ENCODE measurements at regions not wholly inside any gene's neighbourhood (a gene's known extent, or its start where the extent isn't known, plus 50 kb on each side); places are given as distances from the start of the nearest gene placed in this dataset.

GRCh38 chr12:30142301-30142700, 358.6 kb upstream of the TMTC1 start:
- Histone ChIP-seq H3F3A (ENCODE audit: low read depth) (no peaks in the 10 kb centered on the region), H3K4me3 (ENCODE audit: low read length, poor library complexity, severe bottlenecking) (no peak overlapping the region)

GRCh38 chr12:30138483-30138882, 354.7 kb upstream of the TMTC1 start:
- TF ChIP-seq, protein P1, sequence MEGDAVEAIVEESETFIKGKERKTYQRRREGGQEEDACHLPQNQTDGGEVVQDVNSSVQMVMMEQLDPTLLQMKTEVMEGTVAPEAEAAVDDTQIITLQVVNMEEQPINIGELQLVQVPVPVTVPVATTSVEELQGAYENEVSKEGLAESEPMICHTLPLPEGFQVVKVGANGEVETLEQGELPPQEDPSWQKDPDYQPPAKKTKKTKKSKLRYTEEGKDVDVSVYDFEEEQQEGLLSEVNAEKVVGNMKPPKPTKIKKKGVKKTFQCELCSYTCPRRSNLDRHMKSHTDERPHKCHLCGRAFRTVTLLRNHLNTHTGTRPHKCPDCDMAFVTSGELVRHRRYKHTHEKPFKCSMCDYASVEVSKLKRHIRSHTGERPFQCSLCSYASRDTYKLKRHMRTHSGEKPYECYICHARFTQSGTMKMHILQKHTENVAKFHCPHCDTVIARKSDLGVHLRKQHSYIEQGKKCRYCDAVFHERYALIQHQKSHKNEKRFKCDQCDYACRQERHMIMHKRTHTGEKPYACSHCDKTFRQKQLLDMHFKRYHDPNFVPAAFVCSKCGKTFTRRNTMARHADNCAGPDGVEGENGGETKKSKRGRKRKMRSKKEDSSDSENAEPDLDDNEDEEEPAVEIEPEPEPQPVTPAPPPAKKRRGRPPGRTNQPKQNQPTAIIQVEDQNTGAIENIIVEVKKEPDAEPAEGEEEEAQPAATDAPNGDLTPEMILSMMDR (conservative IDR thresholded peaks at IDR 0.05; ENCODE audit: low read length), result no peak
- TF ChIP-seq EZH2phosphoT487 (IDR thresholded peaks at IDR 0.05; ENCODE audit: borderline replicate concordance), result no peak
- Histone ChIP-seq H2AFZ (ENCODE audit: low read length) (no peak overlapping the region), H4K20me1 (ENCODE audit: insufficient read depth, low read length, poor library complexity, severe bottlenecking) (no peaks in the 10 kb centered on the region), H3K4me2 (ENCODE audit: low read depth, low read length, poor library complexity, severe bottlenecking) (no peak overlapping the region), H3K9ac (ENCODE audit: low read depth, low read length, poor library complexity, severe bottlenecking) (no peak overlapping the region), H3K4me1 (ENCODE audit: insufficient read depth, low read length, poor library complexity, severe bottlenecking) (no peaks in the 10 kb centered on the region), H3K9me3 (ENCODE audit: insufficient read depth, low read depth, low read length) (no peaks in the 10 kb centered on the region), H3K36me3 (ENCODE audit: insufficient read depth, low read length) (no peaks in the 10 kb centered on the region), H3K27me3 (ENCODE audit: insufficient read depth, low read length, poor library complexity, severe bottlenecking) (no peaks in the 10 kb centered on the region), H3K79me2 (ENCODE audit: insufficient read depth, low read length) (no peaks in the 10 kb centered on the region), H3K9me2 (replicated peaks; ENCODE audit: low read depth, low read length) (no peaks in the 10 kb centered on the region), H3K4me3 (ENCODE audit: low read length, poor library complexity, severe bottlenecking) (no peak overlapping the region), H3F3A (ENCODE audit: low read depth) (no peaks in the 10 kb centered on the region)

More at GRCh38 chr12:30142301-30142700, 358.6 kb upstream of the TMTC1 start:
- Histone ChIP-seq H3K4me1 (ENCODE audit: insufficient read depth, low read length, poor library complexity, severe bottlenecking) (no peaks in the 10 kb centered on the region), H3K4me2 (ENCODE audit: low read depth, low read length, poor library complexity, severe bottlenecking) (no peak overlapping the region), H3K9me2 (replicated peaks; ENCODE audit: low read depth, low read length) (no peaks in the 10 kb centered on the region), H3K36me3 (ENCODE audit: insufficient read depth, low read length) (no peaks in the 10 kb centered on the region), H3K9ac (ENCODE audit: low read depth, low read length, poor library complexity, severe bottlenecking) (no peak overlapping the region), H3K79me2 (ENCODE audit: insufficient read depth, low read length) (no peaks in the 10 kb centered on the region), H2AFZ (ENCODE audit: low read length) (no peak overlapping the region), H3K27me3 (ENCODE audit: insufficient read depth, low read length, poor library complexity, severe bottlenecking) (no peaks in the 10 kb centered on the region), H4K20me1 (ENCODE audit: insufficient read depth, low read length, poor library complexity, severe bottlenecking) (no peaks in the 10 kb centered on the region), H3K9me3 (ENCODE audit: insufficient read depth, low read depth, low read length) (no peaks in the 10 kb centered on the region)
- TF ChIP-seq EZH2phosphoT487 (IDR thresholded peaks at IDR 0.05; ENCODE audit: borderline replicate concordance), result no peak
- TF ChIP-seq, protein P1 (conservative IDR thresholded peaks at IDR 0.05; ENCODE audit: low read length), result no peak

- Histone ChIP-seq H3K79me2 (ENCODE audit: insufficient read depth, low read length) (no peaks in the 10 kb centered on the region), H3K4me2 (ENCODE audit: low read depth, low read length, poor library complexity, severe bottlenecking) (no peak overlapping the region), H3K4me3 (ENCODE audit: low read length, poor library complexity, severe bottlenecking) (no peak overlapping the region), H3F3A (ENCODE audit: low read depth) (no peaks in the 10 kb centered on the region), H3K27me3 (ENCODE audit: insufficient read depth, low read length, poor library complexity, severe bottlenecking) (no peaks in the 10 kb centered on the region), H3K36me3 (ENCODE audit: insufficient read depth, low read length) (no peaks in the 10 kb centered on the region), H3K9ac (ENCODE audit: low read depth, low read length, poor library complexity, severe bottlenecking) (no peak overlapping the region), H2AFZ (ENCODE audit: low read length) (no peak overlapping the region), H3K4me1 (ENCODE audit: insufficient read depth, low read length, poor library complexity, severe bottlenecking) (no peaks in the 10 kb centered on the region), H4K20me1 (ENCODE audit: insufficient read depth, low read length, poor library complexity, severe bottlenecking) (no peaks in the 10 kb centered on the region), H3K9me3 (ENCODE audit: insufficient read depth, low read depth, low read length) (no peaks in the 10 kb centered on the region), H3K9me2 (replicated peaks; ENCODE audit: low read depth, low read length) (no peaks in the 10 kb centered on the region)
- TF ChIP-seq, protein P1 (conservative IDR thresholded peaks at IDR 0.05; ENCODE audit: low read length), result no peak
- no peak for TF ChIP-seq EZH2phosphoT487 (IDR thresholded peaks at IDR 0.05; ENCODE audit: borderline replicate concordance)
Observed at GRCh38 chr12:30136696-30137095, 353.0 kb upstream of the TMTC1 start.

Measured in Loucy (cell line).